Coronary artery (tissue), 2 donors: ENCODE measurements at regions not wholly inside any gene's neighbourhood (a gene's known extent, or its start where the extent isn't known, plus 50 kb on each side); places are given as distances from the start of the nearest gene placed in this dataset.
"Not testable (repeated sequence)": the region's sequence is repeated elsewhere in the genome, so short reads cannot be mapped to it uniquely, and the experiment has no call there.

Experiments
- DNase-seq: peaks from one replicate; pipeline ENCODE4 v3.0.0-alpha.2; 2017; ENCODE audit warnings: low spot score
- H3K27ac ChIP-seq, 2 donors: fragments of 200-600 bp; sonication (generic); one replicate each; pipeline ENCODE4 v1.5.1; 2016 to 2019
- H3K4me3 ChIP-seq: fragments of 200-600 bp; sonication (generic); 2 replicates; pipeline ENCODE4 v1.5.1; 2016; ENCODE audit warnings: mild to moderate bottlenecking, moderate library complexity
- CTCF ChIP-seq: fragments of 200-600 bp; sonication (generic); IDR thresholded peaks from one replicate; pipeline ENCODE4 v1.5.1; 2019; ENCODE audit warnings: antibody characterized with exemption

GRCh38 chr4:186366326-186366725 lies 100.3 kb downstream of the F11 start:
- Histone ChIP-seq H3K27ac (no peak overlapping the region), H3K4me3 (no peak overlapping the region)
- DNase-seq, result no peak
- no peak for TF ChIP-seq CTCF

GRCh38 chr4:186363038-186363437 lies 97.0 kb downstream of the F11 start:
- H3K4me3 ChIP-seq, DNase-seq, H3K27ac ChIP-seq: not testable (repeated sequence)

- no peak for DNase-seq
- TF ChIP-seq CTCF, result no peak
- no peak overlapping the region for H3K27ac ChIP-seq
- H3K4me3 ChIP-seq, result no peak overlapping the region
Measured at GRCh38 chr4:186360551-186360950, 94.6 kb downstream of the F11 start.

GRCh38 chr4:186351668-186352194 lies 85.7 kb downstream of the F11 start:
- H3K4me3 ChIP-seq, result no peak overlapping the region
- DNase-seq, result no peak
- no peak for TF ChIP-seq CTCF
- no peak overlapping the region for H3K27ac ChIP-seq

GRCh38 chr4:186348433-186348832 lies 82.4 kb downstream of the F11 start:
- Histone ChIP-seq H3K27ac (no peak overlapping the region), H3K4me3 (no peak overlapping the region)
- no peak for DNase-seq
- no peak for TF ChIP-seq CTCF

GRCh38 chr4:186347743-186348142 lies 81.8 kb downstream of the F11 start:
- Histone ChIP-seq H3K27ac (no peak overlapping the region), H3K4me3 (no peak overlapping the region)
- no peak for TF ChIP-seq CTCF
- no peak for DNase-seq

GRCh38 chr4:186345184-186345583 lies 79.2 kb downstream of the F11 start:
- no peak overlapping the region for H3K27ac ChIP-seq
- DNase-seq, result no peak
- TF ChIP-seq CTCF, result no peak
- H3K4me3 ChIP-seq, result no peak overlapping the region

GRCh38 chr4:186342582-186342981 lies 76.6 kb downstream of the F11 start:
- H3K4me3 ChIP-seq, result no peak overlapping the region
- TF ChIP-seq CTCF, result no peak
- no peak overlapping the region for H3K27ac ChIP-seq
- DNase-seq, result no peak
